Lower lobe of right lung (tissue), 2 donors: ENCODE measurements at regions not wholly inside any gene's neighbourhood (a gene's known extent, or its start where the extent isn't known, plus 50 kb on each side); places are given as distances from the start of the nearest gene placed in this dataset.
"Not testable (repeated sequence)": the region's sequence is repeated elsewhere in the genome, so short reads cannot be mapped to it uniquely, and the experiment has no call there.

Experiments
- ATAC-seq, 2 donors: fragments of 200-7000 bp; cut with Tn5 transposase; one replicate each; pipeline ENCODE4 v1.9.1; 2020 to 2022; ENCODE audit warnings: mild to moderate bottlenecking in 2 of 2, moderate library complexity in 2 of 2
- DNase-seq: peaks from one replicate; pipeline ENCODE4 v3.0.0-alpha.2; 2020
- H3K27ac ChIP-seq: fragments of 200-600 bp; one replicate; pipeline ENCODE4 v1.8.0; 2022
- H3K27me3 ChIP-seq: fragments of 200-600 bp; one replicate; pipeline ENCODE4 v1.8.0; 2022; ENCODE audit warnings: low read depth
- H3K36me3 ChIP-seq: fragments of 200-600 bp; one replicate; pipeline ENCODE4 v1.8.0; 2022; ENCODE audit warnings: mild to moderate bottlenecking
- H3K4me1 ChIP-seq: fragments of 200-600 bp; one replicate; pipeline ENCODE4 v1.8.0; 2022
- H3K4me3 ChIP-seq: fragments of 200-600 bp; one replicate; pipeline ENCODE4 v1.8.0; 2022; ENCODE audit warnings: mild to moderate bottlenecking
- H3K9me3 ChIP-seq: fragments of 200-600 bp; one replicate; pipeline ENCODE4 v1.8.0; 2022
- intact Hi-C: fragments of 100-400 bp; cut with DNase I; formaldehyde crosslinking; loops from one replicate; pipeline ENCODE4 v1.11.0; 2022
- TF ChIP-seq, protein P1 (sequence below): fragments of 200-600 bp; IDR thresholded peaks from one replicate; pipeline ENCODE4 v1.8.0; 2022; ENCODE audit warnings: antibody characterized with exemption, mild to moderate bottlenecking
- donor health status: DM: no; HTN: yes; CAD: no; lungs with severe emphysema.

DNA sequence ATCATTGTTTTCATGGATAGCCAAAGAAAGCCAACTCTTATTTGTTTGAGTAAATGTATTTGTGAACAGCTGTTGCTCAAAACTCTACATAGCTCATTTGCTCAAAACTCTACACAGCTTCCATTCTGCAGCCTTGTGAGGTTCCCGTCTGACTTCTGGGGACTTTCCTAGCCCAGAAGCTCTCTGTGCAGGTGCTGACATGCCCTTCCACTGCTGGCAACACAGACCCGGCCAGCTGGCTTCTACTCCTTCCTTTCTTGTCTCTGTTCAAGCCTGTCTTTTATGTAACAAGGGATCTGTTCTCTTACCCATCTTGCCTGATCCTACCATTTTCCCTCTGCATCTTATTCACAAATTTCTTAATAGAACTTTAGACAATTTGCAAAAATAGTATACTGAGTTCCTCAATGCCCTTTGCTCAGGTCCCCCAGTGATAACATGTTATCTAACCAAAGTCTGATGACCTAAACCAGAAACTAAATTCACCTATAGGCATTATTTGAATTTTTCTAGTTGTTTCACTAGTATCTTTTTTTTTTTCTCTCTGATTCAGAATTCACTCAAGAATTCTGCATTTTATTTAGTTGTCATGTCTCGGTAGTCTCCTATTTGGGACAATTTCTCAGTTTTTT is 556.5 kb upstream of the SEMA6A start:
- H3K4me3 ChIP-seq = no peak overlapping the region
- H3K4me1 ChIP-seq = no peaks in the 10 kb centered on the region
- DNase-seq = no peak
- no peaks in the 10 kb centered on the region for H3K9me3 ChIP-seq
- no peaks in the 10 kb centered on the region for H3K27me3 ChIP-seq
- H3K27ac ChIP-seq = no peak overlapping the region
- ATAC-seq = no peak
- intact Hi-C loops = no loop called here
- H3K36me3 ChIP-seq = no peaks in the 10 kb centered on the region
- TF ChIP-seq, protein P1, sequence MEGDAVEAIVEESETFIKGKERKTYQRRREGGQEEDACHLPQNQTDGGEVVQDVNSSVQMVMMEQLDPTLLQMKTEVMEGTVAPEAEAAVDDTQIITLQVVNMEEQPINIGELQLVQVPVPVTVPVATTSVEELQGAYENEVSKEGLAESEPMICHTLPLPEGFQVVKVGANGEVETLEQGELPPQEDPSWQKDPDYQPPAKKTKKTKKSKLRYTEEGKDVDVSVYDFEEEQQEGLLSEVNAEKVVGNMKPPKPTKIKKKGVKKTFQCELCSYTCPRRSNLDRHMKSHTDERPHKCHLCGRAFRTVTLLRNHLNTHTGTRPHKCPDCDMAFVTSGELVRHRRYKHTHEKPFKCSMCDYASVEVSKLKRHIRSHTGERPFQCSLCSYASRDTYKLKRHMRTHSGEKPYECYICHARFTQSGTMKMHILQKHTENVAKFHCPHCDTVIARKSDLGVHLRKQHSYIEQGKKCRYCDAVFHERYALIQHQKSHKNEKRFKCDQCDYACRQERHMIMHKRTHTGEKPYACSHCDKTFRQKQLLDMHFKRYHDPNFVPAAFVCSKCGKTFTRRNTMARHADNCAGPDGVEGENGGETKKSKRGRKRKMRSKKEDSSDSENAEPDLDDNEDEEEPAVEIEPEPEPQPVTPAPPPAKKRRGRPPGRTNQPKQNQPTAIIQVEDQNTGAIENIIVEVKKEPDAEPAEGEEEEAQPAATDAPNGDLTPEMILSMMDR = no peak

DNA sequence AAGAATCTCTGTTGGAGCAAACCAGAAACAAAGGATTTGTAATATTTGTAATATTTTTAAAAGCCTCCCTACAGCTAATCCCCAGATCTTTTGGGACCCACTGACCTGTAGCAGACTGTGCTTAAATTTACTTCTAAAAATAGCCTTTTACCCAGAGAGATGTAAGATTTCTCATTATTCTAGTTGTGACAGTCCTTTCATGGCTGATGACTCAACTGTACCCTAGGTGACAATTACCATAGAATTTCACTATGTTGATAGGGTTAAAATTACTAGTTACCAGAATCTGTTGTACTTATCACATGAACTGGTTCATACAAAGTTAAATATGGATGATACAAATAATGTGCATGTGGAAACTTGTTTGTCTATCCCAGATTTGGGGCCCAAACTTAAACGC is 543.9 kb upstream of the SEMA6A start:
- DNase-seq (no peak), ATAC-seq (no peak)
- Histone ChIP-seq H3K27ac (no peak overlapping the region), H3K4me1 (no peaks in the 10 kb centered on the region), H3K27me3 (no peaks in the 10 kb centered on the region), H3K9me3 (no peaks in the 10 kb centered on the region), H3K36me3 (no peaks in the 10 kb centered on the region), H3K4me3 (no peak overlapping the region)
- TF ChIP-seq, protein P1 = no peak
- intact Hi-C loops = no loop called here

DNA sequence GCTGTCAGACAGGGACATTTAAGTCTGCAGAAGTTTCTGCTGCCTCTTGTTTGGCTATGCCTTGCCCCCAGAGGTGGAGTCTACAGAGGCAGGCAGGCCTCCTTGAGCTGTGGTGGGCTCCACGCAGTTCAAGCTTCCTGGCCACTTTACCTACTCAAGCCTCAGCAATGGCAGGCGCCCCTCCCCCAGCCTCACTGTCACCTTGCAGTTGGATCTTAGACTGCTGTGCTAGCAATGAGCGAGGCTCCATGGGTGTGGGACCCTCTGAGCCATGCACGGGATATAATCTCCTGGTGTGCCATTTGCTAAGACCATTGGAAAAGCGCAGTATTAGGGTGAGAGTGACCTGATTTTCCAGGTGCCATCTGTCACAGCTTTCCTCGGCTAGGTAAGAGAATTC is 542.7 kb upstream of the SEMA6A start:
- H3K9me3 ChIP-seq, ATAC-seq, H3K4me1 ChIP-seq, intact Hi-C loops, DNase-seq, H3K36me3 ChIP-seq, H3K4me3 ChIP-seq, H3K27ac ChIP-seq, H3K27me3 ChIP-seq: not testable (repeated sequence)

DNA sequence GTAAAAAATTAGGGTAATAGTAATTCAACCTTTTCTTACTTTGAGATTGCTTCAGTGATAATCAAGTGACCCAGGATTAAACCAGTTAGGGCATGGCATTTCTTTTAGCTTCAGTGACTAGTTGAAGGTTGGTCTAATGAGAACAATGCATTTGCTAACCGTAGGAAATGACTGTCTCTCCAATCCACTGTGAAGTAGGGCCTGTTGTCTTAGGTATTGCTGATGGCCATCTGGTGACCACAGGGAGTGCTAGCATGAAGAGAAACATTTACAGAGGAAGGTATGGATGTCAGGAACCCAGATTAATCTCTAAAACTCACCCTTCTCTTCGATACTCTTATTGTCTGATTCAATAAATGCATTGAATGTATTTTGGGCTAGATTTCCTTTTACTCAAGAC is 535.9 kb upstream of the SEMA6A start:
- TF ChIP-seq, protein P1 = no peak
- H3K9me3 ChIP-seq = no peaks in the 10 kb centered on the region
- H3K27me3 ChIP-seq = no peaks in the 10 kb centered on the region
- DNase-seq = no peak
- no peak overlapping the region for H3K27ac ChIP-seq
- ATAC-seq = no peak
- H3K4me3 ChIP-seq = no peak overlapping the region
- intact Hi-C loops = no loop called here
- no peaks in the 10 kb centered on the region for H3K36me3 ChIP-seq
- H3K4me1 ChIP-seq = no peaks in the 10 kb centered on the region

DNA sequence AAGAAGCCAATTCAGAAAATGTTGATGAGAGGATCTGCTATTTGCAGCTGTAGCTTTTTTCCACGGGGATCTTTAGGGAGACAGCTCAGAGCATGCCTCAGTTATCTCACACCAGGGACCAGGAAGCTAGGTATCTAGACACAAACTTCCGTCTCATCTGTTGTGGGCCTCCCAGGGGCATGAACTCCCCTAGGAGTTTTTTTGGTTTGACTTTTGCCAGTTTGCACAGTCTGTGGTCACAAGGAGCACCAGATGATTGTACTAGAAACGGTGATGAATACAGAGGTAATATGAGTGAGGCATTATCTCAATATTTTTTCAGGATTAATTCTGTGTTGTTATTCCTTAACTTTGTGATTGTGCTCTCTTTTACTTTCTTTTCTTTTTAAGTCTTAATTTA is 533.2 kb upstream of the SEMA6A start:
- Histone ChIP-seq H3K4me1 (no peaks in the 10 kb centered on the region), H3K9me3 (no peaks in the 10 kb centered on the region), H3K36me3 (no peaks in the 10 kb centered on the region), H3K27ac (no peak overlapping the region), H3K4me3 (no peak overlapping the region), H3K27me3 (no peaks in the 10 kb centered on the region)
- no peak for DNase-seq
- intact Hi-C loops = no loop called here
- no peak for ATAC-seq
- TF ChIP-seq, protein P1 = no peak

DNA sequence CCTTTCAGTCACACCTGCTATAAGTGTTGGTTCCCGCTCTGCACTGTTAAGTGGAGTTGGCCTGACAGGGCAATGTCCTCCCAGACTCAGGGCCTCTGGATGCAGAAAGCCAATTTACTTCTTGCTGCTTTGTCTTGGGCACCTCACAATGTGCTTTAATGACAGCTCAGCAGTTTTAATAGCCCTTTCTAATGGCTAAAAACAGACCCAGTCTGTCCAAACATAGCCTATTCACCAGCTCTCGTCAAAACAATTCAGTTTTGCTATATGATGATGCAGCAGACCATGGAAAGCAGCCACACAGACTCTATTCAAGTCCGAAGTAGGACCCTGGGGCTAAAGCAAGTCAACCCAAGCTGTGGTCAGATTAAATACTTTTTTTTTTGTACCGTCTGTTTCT is 529.1 kb upstream of the SEMA6A start:
- no peaks in the 10 kb centered on the region for H3K4me1 ChIP-seq
- H3K9me3 ChIP-seq = no peaks in the 10 kb centered on the region
- ATAC-seq (no peak), DNase-seq (no peak)
- TF ChIP-seq, protein P1 = no peak
- intact Hi-C loops = no loop called here
- H3K4me3 ChIP-seq = no peak overlapping the region
- no peaks in the 10 kb centered on the region for H3K36me3 ChIP-seq
- no peaks in the 10 kb centered on the region for H3K27me3 ChIP-seq
- H3K27ac ChIP-seq = no peak overlapping the region
